Muscle layer of duodenum (tissue), 2 donors: ENCODE measurements at regions not wholly inside any gene's neighbourhood (a gene's known extent, or its start where the extent isn't known, plus 50 kb on each side); places are given as distances from the start of the nearest gene placed in this dataset.
"Not testable (repeated sequence)": the region's sequence is repeated elsewhere in the genome, so short reads cannot be mapped to it uniquely, and the experiment has no call there.

Experiments used
- H3K27ac ChIP-seq: one replicate; pipeline ENCODE4 v1.7.0; 2013; ENCODE audit warnings: mild to moderate bottlenecking, low read length
- H3K27me3 ChIP-seq: one replicate; pipeline ENCODE4 v1.7.0; 2013; ENCODE audit warnings: low read depth, mild to moderate bottlenecking, control low read depth, low read length
- H3K36me3 ChIP-seq, 2 donors: one replicate each; pipeline ENCODE4 v1.7.0; 2013; ENCODE audit warnings: low read length in 2 of 2, control low read depth in 1 of 2, mild to moderate bottlenecking in 1 of 2; ENCODE audit not compliant: insufficient read depth in 2 of 2, control insufficient read depth in 1 of 2
- H3K4me1 ChIP-seq, 2 donors: one replicate each; pipeline ENCODE4 v1.7.0; 2013; ENCODE audit warnings: low read length in 2 of 2, mild to moderate bottlenecking in 2 of 2, control low read depth in 1 of 2, moderate library complexity in 1 of 2; ENCODE audit not compliant: insufficient read depth in 2 of 2, control insufficient read depth in 1 of 2
- H3K4me3 ChIP-seq, 2 donors: one replicate each; pipeline ENCODE4 v1.7.0; 2013; ENCODE audit warnings: low read length in 2 of 2, low read depth in 1 of 2, mild to moderate bottlenecking in 1 of 2
- H3K9me3 ChIP-seq, 2 donors: one replicate each; pipeline ENCODE4 v1.7.0; 2013; ENCODE audit warnings: low read length in 2 of 2, control low read depth in 1 of 2, mild to moderate bottlenecking in 1 of 2; ENCODE audit not compliant: control insufficient read depth in 1 of 2
- donor health status: healthy.

GRCh38 chr1:118564961-118565703 is 380.1 kb upstream of the SPAG17 start:
- Histone ChIP-seq H3K36me3 (no peaks in the 10 kb centered on the region), H3K4me3 (no peak overlapping the region), H3K27me3 (no peaks in the 10 kb centered on the region), H3K4me1 (no peaks in the 10 kb centered on the region), H3K27ac (no peak overlapping the region), H3K9me3 (no peaks in the 10 kb centered on the region)

DNA sequence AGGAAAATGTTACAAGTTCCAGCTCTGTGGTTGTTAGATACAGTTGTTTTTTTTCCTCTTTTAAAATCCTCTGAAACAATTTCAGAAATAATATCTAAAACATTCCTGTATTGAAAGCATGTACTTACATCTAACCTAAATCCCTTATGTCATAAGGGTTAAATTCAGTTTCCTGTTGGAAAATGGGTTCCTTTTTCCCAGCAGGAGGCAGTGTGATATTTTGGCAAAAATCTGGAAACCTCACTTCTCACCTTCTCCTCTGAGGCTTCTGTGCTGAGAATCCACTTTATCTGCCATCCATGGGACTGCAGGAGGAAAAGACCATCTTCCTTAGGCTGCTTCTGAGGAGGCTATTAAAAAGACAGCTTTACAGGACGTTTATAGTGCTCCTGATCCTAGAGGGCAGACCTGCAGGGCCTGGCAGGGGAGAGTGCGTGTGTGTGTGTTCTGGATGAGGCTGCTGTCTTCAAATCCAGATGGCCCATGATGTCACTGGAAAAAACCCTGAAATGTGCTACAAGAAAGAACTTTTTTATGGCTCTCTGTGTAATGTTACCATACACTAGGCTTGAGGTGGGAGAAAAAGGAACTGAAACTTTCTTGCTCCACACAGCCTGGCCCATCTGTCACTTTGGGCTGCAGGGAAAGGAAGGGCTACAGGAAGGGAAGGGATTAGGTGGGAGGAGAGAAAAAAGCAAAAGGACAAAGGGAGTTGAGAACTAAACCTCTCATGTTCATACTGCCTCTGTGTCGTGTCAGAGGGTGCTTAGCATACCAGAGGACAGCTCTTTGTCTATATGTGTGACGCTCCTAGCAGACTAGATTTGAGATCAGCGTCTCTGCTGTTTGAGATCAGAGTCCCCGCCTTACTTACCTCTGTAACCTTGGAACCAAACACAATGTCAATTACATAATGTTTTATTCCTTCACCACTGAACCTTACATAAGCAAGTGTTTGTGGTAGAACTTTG is 379.2 kb upstream of the SPAG17 start:
- Histone ChIP-seq H3K4me3 (no peak overlapping the region), H3K36me3 (no peaks in the 10 kb centered on the region), H3K9me3 (no peaks in the 10 kb centered on the region), H3K27ac (no peak overlapping the region), H3K4me1 (no peaks in the 10 kb centered on the region), H3K27me3 (no peaks in the 10 kb centered on the region)

DNA sequence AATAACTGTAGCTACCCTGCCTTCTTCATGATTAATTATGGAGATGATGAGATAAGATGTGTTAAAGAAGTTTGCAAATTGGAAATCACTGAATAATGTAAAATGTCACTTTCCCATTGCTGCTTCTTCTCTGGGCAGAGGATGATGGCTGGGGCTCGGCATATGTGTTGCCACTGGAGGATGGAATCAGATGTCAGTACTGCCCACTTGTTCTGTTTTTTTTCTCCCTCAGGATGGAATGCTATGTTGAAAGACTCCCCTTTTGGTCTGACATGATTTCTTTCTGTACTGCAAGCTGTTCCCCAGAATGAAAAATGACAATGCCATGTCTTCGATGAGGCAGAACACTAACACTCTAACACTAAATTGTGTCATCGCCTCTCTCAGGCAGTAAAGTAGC is 373.9 kb upstream of the SPAG17 start:
- no peak overlapping the region for H3K27ac ChIP-seq
- no peak overlapping the region for H3K4me3 ChIP-seq
- no peaks in the 10 kb centered on the region for H3K27me3 ChIP-seq
- no peaks in the 10 kb centered on the region for H3K4me1 ChIP-seq
- no peaks in the 10 kb centered on the region for H3K36me3 ChIP-seq
- no peaks in the 10 kb centered on the region for H3K9me3 ChIP-seq

DNA sequence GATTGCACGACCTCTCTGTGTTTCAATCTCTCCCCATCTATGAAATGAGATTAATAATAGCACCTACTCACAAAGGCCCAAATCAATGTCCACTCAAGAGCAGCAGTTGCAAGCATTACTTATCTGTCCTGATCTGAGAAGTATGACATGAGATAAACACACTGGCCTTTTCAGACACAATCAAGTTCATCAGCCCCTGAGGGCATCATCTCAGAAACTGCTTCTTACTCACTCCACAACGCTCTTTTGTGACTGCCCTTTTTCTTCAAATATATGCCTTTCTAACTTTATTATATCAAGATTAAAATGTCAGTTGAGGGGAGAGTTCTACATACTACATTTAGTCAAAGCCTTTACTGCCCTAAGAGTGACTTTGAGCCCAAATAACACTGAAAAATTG is 371.9 kb upstream of the SPAG17 start:
- Histone ChIP-seq H3K36me3 (no peaks in the 10 kb centered on the region), H3K4me1 (no peaks in the 10 kb centered on the region), H3K27ac (no peak overlapping the region), H3K9me3 (peaks cover 0 to 6% of the 10 kb centered on the region in 2 donors), H3K4me3 (no peak overlapping the region), H3K27me3 (no peaks in the 10 kb centered on the region)

GRCh38 chr1:118555638-118556037 is 370.6 kb upstream of the SPAG17 start:
- no peak overlapping the region for H3K4me3 ChIP-seq
- no peak overlapping the region for H3K27ac ChIP-seq
- H3K4me1 ChIP-seq: no peaks in the 10 kb centered on the region
- H3K36me3 ChIP-seq: no peaks in the 10 kb centered on the region
- peaks cover 0 to 6% of the 10 kb centered on the region in 2 donors for H3K9me3 ChIP-seq
- no peaks in the 10 kb centered on the region for H3K27me3 ChIP-seq

DNA sequence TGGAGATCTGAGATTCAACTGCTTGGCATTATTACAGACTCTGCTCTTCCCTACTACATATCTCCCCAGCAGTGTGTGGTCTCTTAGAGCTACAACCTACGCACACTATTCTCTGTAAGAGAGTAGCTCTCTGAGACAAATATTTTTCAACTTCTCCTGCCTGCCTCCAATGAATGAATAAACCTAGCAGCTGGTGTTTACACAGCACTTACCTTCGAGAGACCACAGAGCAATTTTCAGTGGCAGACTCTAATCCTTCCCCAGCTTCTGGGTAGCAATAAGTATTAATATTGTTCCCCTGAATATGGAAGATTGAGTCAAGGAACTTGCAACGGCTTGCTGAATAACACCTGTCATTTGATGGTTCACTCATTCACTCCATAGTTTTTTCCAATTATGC is 350.9 kb upstream of the SPAG17 start:
- H3K27me3 ChIP-seq: no peaks in the 10 kb centered on the region
- no peaks in the 10 kb centered on the region for H3K4me1 ChIP-seq
- no peaks in the 10 kb centered on the region for H3K9me3 ChIP-seq
- H3K27ac ChIP-seq: no peak overlapping the region
- H3K36me3 ChIP-seq: no peaks in the 10 kb centered on the region
- no peak overlapping the region for H3K4me3 ChIP-seq

DNA sequence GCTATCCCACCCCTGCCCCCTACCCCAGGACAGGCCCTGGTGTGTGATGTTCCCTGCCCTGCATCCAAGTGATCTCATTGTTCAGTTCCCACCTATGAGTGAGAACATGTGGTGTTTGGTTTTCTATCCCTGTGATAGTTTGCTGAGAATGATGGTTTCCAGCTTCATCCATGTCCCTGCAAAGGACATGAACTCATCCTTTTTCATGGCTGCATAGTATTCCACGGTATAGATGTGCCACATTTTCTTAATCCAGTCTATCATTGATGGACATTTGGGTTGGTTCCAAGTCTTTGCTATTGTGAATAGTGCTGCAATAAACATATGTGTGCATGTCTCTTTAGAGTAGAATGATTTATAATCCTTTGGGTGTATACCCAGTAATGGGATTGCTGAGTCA is 326.9 kb upstream of the SPAG17 start:
- not testable (repeated sequence) for H3K36me3 ChIP-seq, H3K9me3 ChIP-seq, H3K27ac ChIP-seq, H3K4me1 ChIP-seq, H3K27me3 ChIP-seq, H3K4me3 ChIP-seq

DNA sequence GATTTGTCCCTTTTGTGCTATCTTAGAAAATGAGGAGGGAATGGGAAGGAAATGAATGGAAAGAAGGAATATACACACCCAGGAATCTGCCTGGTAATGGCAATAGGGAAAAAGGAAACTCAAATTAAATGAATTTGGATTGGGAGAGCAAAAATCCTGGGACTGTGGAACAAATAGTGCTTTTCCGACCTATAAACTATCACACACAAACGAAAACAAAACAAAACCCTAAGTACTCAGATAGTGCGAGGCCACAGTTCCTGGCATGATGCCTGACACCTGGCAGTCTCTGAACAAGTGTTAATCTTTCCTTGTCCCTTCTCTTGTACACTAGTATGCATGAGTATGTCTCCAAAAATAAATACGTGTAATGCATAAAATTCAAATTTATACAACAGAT is 319.8 kb upstream of the SPAG17 start:
- no peaks in the 10 kb centered on the region for H3K4me1 ChIP-seq
- no peaks in the 10 kb centered on the region for H3K9me3 ChIP-seq
- no peak overlapping the region for H3K4me3 ChIP-seq
- no peaks in the 10 kb centered on the region for H3K27me3 ChIP-seq
- no peaks in the 10 kb centered on the region for H3K36me3 ChIP-seq
- H3K27ac ChIP-seq: no peak overlapping the region

DNA sequence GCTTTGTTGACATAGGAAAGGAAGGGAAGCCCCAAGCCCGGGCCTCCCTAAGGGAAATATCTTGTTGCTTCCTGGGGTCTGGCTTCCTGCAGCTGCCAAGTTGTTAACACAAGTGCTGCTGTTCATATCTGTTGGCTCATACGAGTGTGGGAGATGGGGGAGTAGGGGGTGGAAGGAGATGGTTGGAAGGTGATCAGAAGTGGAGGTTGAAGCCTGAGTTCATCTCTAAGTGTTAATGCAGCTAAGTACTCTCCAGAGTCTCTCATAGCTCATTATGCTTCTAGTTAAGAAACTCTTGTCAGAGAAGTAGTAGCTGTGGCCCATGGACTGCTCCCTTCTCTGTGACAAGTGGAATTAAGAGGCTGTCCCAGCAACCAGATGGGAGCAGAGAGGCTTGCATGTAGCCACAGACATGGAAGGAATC is 319.2 kb upstream of the SPAG17 start:
- no peak overlapping the region for H3K27ac ChIP-seq
- no peaks in the 10 kb centered on the region for H3K36me3 ChIP-seq
- no peaks in the 10 kb centered on the region for H3K27me3 ChIP-seq
- H3K4me3 ChIP-seq: no peak overlapping the region
- no peaks in the 10 kb centered on the region for H3K4me1 ChIP-seq
- H3K9me3 ChIP-seq: no peaks in the 10 kb centered on the region

DNA sequence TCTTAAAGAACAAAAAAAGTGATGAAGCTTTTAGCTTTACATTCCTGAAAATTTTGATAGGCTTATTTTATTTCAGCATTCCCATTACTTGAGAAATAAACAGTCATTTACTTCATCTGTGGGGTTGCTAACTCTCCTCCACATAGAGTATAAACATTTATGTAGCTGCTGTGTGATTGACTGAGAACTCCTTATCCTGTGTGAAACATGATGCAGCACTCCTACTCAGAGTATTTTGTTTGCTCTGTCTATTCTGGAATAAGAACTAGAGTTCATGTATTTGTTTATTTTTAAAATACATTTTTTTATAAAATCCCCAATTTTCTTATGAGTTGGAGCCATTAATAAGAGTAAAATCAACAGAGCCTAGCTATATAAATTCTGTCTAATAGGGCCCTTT is 318.7 kb upstream of the SPAG17 start:
- no peaks in the 10 kb centered on the region for H3K9me3 ChIP-seq
- no peaks in the 10 kb centered on the region for H3K4me1 ChIP-seq
- H3K27me3 ChIP-seq: no peaks in the 10 kb centered on the region
- H3K36me3 ChIP-seq: no peaks in the 10 kb centered on the region
- no peak overlapping the region for H3K4me3 ChIP-seq
- no peak overlapping the region for H3K27ac ChIP-seq

DNA sequence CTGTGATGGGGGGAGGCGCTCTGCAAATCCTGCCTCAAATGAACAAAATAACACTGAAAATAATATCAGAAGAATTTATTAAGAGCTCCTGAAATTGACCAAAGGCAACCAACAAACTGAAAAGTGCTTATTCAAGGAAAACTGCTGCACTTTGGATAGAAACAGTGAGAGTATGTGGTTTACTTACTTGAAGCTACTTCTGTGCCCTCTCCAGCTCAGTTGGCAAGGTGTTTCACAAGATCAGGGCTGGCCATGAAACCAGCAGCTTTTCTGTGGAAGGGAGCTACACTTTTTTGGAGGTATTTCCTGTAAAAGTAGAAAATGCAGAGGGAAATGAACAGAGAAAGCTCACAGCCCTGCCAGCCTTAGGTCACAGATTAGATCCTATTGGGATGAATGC is 310.0 kb upstream of the SPAG17 start:
- H3K36me3 ChIP-seq: no peaks in the 10 kb centered on the region
- H3K4me1 ChIP-seq: no peaks in the 10 kb centered on the region
- H3K9me3 ChIP-seq: no peaks in the 10 kb centered on the region
- no peak overlapping the region for H3K4me3 ChIP-seq
- H3K27ac ChIP-seq: no peak overlapping the region
- H3K27me3 ChIP-seq: no peaks in the 10 kb centered on the region
